GM12891 (cell line): ENCODE measurements at regions not wholly inside any gene's neighbourhood (a gene's known extent, or its start where the extent isn't known, plus 50 kb on each side); places are given as distances from the start of the nearest gene placed in this dataset.

Experiments
- PAX5 ChIP-seq: IDR thresholded peaks from 2 replicates; pipeline ENCODE4 v1.6.1; 2011; ENCODE audit warnings: low read length, moderate library complexity, mild to moderate bottlenecking; ENCODE audit not compliant: insufficient read depth, severe bottlenecking
- POLR2A ChIP-seq: IDR thresholded peaks from 2 replicates; pipeline ENCODE4 v1.6.1; 2011; ENCODE audit warnings: low read depth, low read length, control low read depth
- POLR2AphosphoS5 ChIP-seq: IDR thresholded peaks from 2 replicates; pipeline ENCODE4 v1.6.1; 2011; ENCODE audit warnings: low read depth, low read length, control low read depth
- POU2F2 ChIP-seq: IDR thresholded peaks from 2 replicates; pipeline ENCODE4 v1.6.1; 2011; ENCODE audit warnings: low read depth, mild to moderate bottlenecking, control low read depth, low read length, moderate library complexity
- SPI1 ChIP-seq: IDR thresholded peaks from 2 replicates; pipeline ENCODE4 v1.6.1; 2011; ENCODE audit warnings: low read depth, low read length, control low read depth
- TAF1 ChIP-seq: IDR thresholded peaks from 2 replicates; pipeline ENCODE4 v1.6.1; 2011; ENCODE audit warnings: low read depth, low read length, control low read depth

DNA sequence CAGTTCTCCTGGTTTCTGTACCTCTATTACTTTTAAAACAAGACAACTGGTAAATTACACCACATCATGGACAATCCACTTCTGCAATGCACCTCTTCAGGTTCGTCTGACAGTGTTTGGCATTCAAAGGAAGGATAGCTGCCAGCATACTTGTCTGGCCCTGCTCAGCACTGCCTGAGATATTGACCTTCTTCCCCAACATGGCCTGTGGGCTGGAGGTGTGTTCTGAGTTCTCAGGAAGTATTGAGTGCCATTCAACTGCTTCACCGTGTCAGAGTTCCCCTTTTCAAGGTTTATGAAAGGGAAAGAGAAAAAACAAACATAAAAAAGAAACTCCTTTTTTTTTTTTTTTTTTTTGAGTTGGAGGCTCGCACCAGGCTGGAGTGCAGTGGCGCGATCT is 267.9 kb upstream of the SASH1 start:
- no peak for TF ChIP-seq POLR2A
- TF ChIP-seq TAF1 = no peak
- TF ChIP-seq POLR2AphosphoS5 = no peak
- TF ChIP-seq PAX5 = no peak
- TF ChIP-seq SPI1 = peak; percentile 8; the same call in 1 of the 2 replicates
- no peak for TF ChIP-seq POU2F2
